LHCN-M2 (cell line): ENCODE measurements at regions not wholly inside any gene's neighbourhood (a gene's known extent, or its start where the extent isn't known, plus 50 kb on each side); places are given as distances from the start of the nearest gene placed in this dataset.
"Not testable (repeated sequence)": the region's sequence is repeated elsewhere in the genome, so short reads cannot be mapped to it uniquely, and the experiment has no call there.

Experiments used
- DNase-seq: peaks from one replicate; pipeline ENCODE4 v3.0.0-alpha.2; 2012; ENCODE audit warnings: low read depth

DNA sequence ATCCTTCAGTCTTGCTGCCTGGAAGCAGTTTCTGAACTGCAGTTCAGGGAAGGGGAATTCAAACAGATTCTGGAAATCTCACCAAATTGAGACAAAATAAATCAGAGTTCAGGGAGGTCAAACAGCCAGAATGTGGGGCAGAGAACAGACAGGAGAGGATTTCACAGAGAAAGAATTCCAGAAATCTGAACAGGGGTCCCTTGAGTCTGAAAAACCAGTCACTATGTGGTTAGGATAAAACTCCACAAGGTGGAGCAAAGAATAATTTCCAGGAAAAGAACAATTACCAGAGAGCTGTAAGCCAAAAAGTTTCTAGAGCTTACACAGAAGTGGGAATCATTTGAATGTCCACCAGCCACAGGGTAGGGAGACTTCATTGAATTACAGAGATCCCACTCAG is 84.7 kb downstream of the URB2 start:
- peak; percentile 64 for DNase-seq

DNA sequence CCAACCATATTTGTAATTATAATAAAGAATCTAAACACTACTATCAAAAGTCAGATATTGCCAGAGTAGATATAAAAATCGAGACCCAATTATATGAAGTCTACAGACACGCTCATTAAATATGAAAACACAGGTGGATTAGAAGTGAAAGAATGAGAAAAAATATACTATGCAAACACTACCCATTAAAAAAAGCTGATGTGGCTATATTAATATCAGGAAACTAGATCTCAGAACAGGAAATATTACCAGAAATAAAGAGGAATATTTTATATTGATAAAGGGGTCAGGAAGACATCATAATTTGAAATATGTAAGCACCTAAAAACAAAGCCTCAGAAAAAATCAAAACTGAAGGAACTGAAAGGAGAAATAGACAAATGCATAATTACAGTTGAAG is 88.3 kb downstream of the URB2 start:
- no peak for DNase-seq

DNA sequence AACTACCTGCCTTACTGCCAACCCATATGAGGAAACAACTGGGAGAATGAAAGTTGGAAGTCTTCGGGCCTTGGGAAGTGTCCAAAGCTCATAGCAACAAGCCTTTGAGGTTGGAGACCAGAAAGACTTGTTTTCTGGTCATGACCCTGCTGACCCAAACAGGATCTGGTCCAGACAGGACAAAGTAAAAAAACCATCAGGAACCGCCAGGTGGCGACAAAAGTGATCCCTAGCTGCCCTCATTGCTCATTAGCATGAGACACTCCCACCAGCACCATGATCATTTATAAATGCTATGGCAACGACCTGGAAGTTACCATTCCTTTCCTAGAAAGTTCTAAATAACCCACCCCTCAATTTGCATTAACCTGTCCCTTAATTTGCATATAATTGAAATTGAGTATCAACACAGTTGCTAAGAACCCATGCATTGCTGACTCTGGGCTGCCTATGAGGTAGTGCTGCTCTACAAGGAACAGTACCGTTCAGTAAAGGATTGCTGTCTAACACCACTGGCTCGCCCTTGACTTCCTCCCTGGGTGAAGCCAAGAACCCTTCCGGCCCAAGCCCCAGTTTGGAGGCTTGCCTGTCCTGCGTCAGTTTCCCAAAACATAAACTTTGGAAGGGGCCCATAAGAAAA is 89.0 kb downstream of the URB2 start:
- peak; percentile 39 for DNase-seq

DNA sequence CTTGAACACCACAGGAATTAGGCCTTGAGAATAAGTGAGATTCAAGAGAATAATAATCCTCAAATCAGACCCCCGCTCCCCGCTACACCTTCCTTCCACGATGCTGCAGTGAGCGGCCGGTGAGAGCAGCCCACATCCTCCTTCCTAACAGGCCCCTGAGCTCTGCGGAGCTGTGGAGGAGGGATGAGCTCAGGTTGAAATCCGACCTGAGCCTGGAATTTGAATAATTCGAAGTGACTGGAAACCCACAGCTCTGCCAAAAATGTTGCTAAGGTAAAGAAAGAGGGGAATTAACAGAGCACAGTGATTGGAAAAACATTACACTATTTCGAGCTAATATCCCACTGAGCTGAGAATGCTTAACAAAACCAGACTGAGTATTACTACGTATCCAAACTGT is 90.0 kb downstream of the URB2 start:
- no peak for DNase-seq

DNA sequence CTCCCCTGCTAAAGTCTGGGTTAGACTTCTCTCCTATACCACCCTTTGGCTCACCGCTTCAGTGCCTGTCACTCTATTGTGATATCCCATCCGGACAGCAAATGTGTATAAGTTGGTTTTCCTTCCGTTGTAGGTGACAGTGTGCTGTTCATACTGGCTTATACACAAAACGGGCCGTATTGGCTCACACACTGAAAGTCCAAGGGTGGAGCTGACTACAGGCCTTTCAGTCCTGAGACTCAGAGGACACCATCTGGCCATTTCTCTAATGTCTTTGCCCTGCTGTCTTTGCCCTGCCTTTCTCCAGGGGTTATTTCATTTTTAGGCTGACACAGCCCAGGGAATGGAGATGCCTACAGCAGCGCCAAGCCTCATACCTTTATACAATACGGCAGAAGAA is 90.7 kb downstream of the URB2 start:
- DNase-seq = no peak

DNA sequence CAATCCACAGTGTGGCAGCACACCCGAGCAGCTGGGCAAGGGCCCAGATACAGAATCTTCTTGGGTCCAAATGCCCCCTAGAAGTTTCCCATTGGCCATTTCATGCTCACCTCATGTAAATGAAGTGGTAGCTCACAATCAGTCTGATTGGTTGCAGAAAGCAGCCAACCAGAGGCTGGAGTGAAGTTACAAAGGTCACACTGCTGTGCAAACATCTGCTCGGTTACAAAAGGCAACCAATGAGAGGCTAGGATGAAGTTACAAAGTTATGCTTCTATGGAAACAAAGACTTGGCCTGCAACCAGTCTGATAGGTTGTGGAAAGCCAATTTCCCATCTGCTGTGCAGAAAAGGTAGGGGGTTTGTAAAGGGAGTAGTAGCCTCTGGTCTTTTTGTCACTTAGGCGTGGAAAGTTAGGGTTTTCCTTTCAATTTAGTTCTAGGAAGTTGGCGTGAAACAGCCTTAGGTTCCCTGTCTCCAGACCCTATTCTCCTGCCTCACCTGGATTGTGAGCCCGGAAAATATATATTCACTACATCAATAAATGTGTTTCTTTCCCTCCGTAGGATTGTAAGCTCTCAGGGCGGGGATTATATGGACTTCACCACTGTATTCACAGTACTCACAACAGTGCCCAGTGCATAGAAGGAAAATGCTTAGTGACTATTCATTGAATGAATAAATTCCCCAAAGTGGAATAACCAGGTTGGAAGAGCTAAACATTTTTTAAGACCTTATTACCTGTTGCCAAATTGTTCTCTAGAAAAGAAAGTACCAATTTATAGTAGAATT is 91.9 kb downstream of the URB2 start:
- DNase-seq = peak; percentile 80

DNA sequence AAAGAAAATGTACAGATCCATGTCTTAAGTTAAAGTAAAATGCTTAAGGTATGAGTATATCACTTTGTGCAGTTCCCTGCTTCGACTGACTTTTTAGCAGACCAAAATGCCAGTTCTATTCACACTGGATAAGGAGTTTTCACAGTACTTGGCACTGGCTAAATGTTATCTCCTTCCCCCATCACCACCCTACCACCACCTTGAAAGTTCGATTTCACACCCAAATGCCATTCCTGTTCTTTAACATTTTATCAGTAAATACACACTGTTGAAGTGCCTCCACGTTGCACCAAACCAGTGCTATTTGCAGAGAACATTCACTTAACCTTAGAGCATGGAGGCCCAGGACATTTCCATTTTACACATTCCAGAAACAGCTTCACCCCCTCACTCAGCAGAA is 100.0 kb downstream of the URB2 start:
- DNase-seq = no peak

DNA sequence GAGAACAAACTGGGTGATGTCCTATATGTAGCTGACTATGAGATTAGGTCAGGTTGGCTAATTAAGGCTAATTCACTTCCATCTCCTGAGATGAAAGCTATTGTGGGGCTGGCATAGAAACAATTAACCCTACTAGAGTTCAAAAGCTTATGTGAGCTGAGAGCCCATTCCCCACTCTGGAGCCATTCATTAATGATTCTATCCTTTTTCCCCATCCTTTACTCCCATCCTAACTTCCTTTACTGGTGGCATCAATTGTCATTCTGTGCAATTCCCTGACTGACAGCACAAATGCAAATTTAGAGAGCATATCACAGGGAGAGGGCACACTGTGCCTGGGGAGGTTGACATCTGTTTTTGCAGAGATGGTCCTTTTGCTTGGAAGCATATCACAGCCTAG is 103.9 kb downstream of the URB2 start:
- DNase-seq = no peak

DNA sequence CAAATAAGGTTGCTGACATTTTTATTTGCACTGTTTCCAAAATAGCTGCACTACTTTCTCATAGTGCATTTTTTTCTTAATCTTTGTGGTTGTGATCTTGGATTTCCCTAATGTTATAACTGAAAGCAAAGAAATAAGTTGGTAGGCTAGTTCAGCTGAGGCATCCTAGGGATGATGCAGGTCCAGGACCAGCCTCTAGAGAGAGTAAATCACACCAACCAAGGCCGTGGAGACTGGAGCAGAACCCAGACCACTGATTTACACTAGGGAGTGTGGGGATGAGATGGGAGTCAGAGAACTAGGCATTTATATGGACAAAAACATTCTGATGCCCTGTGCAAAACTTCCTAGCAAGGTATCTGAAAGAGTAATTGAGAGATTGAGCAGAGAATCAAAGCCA is 104.5 kb downstream of the URB2 start:
- no peak for DNase-seq

DNA sequence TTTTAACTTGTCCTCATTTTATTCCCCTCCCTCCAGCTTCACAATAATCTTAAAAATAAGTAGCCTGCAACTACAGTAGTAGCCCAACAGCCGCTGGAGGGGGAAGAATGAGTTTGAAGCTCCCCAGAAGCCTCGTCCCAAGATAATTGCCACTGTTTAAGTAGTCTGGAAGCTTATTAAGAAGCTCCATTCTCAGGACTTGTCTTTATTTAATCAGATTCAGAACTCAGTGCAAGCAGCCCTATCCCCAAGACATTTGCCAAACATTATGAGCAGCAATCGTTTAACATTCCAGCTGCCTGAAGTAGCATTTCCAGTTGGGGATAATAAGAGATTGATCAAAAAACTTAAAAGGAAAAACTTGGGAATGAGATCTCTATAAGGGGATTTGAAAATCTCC is 106.0 kb downstream of the URB2 start:
- no peak for DNase-seq

DNA sequence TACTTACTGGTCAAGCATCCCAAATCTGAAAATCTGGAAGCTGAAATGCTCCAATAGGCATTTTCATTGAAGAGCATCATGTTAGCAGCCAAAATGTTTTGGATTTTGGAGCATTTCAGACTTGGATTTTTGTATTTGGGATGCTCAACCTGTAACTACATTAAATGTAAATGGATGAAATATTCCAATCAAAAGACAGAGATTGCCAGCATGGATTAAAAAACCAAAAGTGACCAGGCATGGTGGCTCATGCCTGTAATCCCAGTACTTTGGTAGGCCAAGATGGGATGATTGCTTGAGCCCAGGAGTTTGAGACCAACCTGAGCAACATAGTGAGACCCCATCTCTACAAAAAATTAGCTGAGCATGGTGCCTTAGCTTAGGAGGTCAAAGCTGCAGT is 110.3 kb downstream of the URB2 start:
- no peak for DNase-seq

DNA sequence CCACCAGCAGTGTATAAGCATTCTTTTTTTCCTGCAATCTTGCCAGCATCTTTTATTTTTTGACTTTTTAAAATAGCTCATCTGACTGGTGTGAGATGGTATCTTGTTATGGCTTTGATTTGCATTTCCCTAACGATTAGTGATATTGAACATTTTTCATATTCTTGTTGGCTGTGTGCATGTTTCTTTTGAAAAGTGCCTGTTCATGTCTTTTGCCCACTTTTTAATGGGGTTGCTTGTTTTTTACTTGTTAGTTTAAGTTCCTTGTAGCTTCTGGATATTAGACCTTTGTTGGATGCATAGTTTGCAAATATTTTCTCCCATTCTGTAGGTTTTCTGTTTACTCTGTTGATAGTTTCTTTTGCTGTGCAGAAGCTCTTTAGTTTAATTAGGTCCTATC is 116.6 kb downstream of the URB2 start:
- not testable (repeated sequence) for DNase-seq

DNA sequence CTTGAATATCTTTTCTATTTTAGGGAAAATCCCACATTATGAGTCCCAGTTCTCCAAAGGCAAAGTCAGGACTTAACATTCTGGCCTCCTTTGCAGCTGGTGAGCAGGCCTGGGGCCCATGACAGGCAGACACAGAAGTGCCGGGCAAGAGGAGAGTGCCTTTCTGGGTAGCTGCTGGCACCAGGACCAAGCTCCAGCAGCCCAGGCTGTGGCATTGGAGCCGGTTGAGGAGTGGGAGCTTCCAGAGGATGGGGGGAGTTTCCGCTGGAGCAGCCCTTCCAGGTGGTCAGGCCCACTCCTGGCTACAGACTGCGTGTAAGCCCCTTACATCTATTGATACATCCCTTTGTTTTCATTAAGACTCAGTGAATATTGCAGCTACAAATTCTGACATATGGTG is 123.9 kb downstream of the URB2 start:
- no peak for DNase-seq

DNA sequence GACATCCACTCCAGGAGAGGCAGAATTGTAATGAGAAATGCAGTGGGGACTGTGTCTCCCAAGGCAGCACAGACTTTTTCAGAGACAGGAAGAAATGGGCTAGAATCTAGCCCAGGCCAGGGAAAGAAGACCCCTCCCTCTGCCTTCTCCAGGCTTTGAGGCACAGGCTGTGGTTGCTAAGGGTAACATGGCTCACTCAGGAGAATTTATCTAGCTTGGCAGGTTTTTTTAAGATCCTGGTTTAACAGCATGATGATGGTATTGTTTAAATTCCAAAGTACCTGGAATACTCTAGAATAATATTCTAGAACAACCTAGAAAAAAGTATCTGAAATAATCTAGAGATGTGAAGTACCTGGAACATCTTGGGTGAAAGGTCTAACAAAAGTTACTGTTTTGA is 125.6 kb downstream of the URB2 start:
- DNase-seq = no peak

DNA sequence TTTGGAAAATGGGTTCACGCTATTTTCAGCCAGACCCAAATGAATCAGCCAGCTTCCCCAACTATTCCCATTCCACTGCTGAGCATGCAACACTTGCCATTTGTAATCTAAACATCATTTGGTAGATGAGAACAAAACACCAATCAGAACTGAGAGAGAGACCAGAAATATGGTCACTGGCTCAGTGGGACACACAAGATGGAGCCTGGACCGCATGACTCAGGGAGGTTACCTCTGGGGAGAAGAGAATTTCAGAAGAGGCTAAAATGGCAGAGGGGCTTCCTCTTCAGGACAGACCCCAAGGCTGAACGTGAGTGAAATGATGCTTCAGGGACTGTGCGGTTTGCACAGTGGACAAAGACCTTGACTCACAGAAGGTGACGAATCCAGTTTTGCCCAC is 126.6 kb downstream of the URB2 start:
- no peak for DNase-seq

DNA sequence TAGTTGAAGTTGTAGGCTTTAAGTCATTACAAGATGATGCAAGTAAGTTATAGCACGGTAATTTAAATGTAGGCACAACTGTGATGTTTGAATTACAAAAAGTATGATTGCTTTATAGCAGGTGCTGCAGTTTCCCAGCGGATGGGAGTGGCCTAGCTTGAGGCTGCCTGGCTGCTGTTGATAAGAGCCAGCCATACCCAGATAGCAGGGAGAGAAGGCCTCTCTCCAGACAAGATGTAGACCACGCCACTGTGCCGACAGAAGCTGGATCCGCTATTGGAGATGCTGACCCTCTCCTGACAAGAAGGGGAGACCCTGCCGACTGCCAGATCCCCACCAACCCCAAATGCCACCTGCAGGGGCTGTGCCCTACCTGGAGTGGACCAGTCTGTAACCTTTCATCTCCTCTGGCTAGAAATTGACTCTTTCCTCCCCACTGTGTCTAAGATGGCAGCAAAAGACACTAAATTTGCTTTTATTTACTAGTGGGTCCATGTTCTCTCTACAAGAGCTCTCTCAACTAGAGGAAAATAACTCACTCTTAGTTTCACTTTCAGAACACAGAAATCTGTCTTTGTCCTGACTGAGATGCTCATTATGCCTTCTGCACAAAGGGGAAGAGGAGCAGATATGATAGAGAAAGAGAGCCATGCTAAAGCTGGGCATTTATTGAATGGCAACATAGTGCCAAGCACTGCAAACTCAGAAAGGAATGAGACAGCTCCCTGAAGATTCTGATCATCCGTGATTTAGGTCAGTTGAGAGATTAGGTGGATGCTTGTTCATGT is 127.9 kb downstream of the URB2 start:
- no peak for DNase-seq

DNA sequence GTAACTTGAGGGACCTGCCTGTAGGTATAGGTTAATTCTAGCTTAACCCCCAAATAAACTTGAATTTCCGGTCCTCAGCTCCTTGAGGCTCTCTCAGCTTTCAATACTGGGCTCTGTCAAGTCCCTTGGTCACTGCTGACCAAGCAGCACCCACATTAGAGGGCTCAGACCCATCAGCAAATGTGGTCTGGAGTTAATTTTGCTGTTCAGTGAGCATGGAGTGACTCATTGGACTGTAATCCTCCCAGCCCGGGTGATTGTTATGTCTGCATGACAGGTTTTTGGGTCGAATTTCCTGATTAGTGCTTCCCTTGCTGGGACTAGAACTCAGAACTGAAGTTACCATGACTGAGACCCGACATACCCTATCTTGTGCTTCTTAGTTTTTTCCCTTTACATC is 130.6 kb downstream of the URB2 start:
- peak; percentile 83 for DNase-seq

DNA sequence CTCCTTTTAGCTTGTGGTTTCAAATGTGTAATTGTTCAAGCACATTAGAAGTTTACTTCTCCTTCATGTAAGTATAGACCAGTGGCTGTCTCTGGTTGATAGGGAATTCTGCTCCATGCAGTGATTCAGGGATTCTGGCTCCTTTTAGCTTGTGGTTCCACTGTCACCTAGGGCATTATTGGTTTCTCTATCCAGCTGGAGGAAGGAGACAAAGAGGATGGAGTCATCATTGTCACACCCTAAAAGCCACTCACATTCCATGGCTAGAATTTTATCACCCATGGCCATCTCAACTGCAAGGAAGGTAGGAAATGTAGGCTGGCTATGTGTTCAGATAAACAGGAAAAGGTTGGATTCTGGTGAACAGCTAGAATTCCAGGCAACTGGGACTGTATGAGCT is 131.2 kb downstream of the URB2 start:
- no peak for DNase-seq

DNA sequence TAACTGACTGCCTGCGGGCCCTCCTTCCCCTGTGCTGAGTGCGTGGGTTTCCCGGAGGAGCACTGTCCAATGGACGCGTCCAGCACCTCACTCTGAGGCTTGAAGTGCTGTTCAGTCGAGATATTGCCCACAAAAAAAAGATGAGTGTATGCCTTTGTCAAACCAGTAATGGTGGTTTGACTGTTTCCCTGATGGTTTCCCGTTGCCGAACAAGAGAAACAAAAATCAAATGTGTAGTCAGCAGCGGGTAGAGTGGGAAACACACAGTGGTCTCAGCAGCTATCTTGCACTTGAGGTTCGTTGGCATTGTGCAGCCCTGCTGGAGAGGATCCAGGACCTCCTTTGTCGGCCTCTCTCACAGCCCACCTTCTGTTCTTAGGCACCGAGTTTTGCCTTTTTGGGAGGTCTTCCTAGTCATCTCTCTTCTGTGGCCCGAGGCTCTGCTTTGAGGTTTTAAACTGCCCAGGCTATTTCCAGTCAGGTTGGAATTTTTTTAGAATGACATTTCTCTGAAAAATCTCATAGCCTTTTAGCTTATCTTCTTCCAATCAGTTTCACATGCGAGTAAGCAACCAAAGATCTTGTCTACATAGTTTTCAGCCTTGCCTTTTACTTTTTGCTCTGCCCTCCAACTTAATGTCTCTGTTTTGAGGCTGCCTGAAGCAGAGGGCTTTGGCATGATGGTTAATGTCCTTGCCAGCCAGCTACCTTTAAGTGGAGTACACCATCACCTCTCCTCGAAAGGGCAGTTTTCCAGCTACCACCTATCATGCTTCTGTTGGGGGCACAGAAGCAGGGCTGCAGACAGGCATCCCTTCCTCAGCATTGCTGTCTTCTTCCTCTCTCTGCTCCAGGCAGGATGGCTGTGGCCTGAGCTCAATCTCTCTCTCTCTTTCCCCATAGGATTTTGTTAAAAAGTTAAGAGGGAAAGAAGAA is 132.3 kb downstream of the URB2 start:
- DNase-seq = peak; percentile 25

DNA sequence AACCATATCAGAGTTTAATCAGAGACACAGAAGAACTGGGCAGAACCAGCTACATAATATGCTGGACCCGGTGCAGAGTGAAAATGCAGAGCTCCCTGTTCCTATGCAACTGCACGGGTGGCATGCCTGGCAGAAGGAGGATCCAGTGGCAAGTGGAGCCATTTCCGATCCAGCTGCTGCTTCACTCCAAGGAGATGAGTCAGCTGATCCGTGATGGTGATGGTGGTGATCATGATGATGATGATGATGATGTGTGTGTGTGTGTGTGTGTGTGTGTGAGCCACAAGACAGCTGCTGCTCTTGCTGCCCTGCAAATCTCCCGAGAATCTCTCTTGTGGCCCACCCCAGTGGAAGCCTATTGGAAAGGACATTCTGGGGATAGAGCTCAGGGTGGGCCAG is 133.0 kb downstream of the URB2 start:
- peak; percentile 95 for DNase-seq

DNA sequence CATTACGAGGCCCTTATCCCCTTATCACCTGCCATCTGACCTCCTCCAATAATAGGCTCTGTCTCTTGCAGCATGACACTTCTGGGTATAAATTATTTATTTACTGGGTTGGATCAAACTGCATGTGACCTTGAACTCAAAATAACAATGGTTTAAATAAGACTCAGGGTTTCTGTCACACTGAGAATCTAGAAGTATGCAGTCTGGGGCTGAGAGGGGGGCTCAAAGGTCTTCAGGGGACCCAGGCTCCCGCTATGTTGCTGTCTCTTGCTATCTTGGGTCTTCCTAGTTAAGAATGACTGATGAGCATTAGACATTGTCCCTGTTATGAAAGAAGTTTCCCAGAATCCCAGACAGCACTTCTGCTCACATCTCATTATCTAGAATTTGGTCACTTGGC is 133.5 kb downstream of the URB2 start:
- DNase-seq = no peak
